Tibial artery (tissue), 4 donors: ENCODE measurements at regions not wholly inside any gene's neighbourhood (a gene's known extent, or its start where the extent isn't known, plus 50 kb on each side); places are given as distances from the start of the nearest gene placed in this dataset.

Source experiments
- DNase-seq, 2 donors: peaks; one replicate each; pipeline ENCODE4 v3.0.0-alpha.2; 2019
- H3K27ac ChIP-seq, 2 donors: fragments of 200-600 bp; sonication (generic) in 1 of 2; 1 replicate in 1 of 2; 2 replicates in 1 of 2; pipeline ENCODE4 v1.5.1; 2018 to 2019; ENCODE audit warnings: mild to moderate bottlenecking in 1 of 2
- H3K27me3 ChIP-seq, 2 donors: fragments of 200-600 bp; sonication (generic) in 1 of 2; one replicate each; pipeline versions ENCODE4 v1.5.1 to v1.6.0; 2016 to 2019
- H3K36me3 ChIP-seq, 3 donors: fragments of 200-600 bp; sonication (generic) in 2 of 3; one replicate each; pipeline ENCODE4 v1.5.1; 2016 to 2019; ENCODE audit warnings: mild to moderate bottlenecking in 2 of 3
- H3K4me1 ChIP-seq, 4 donors: fragments of 200-600 bp; sonication (generic) in 2 of 4; 1 replicate in 3 of 4; 2 replicates in 1 of 4; pipeline ENCODE4 v1.5.1; 2016 to 2019
- H3K4me3 ChIP-seq, 2 donors: fragments of 200-600 bp; sonication (generic) in 1 of 2; 1 replicate in 1 of 2; 2 replicates in 1 of 2; pipeline ENCODE4 v1.5.1; 2018 to 2019; ENCODE audit warnings: mild to moderate bottlenecking in 2 of 2
- H3K9me3 ChIP-seq, 3 donors: fragments of 200-600 bp; sonication (generic) in 1 of 3; one replicate each; pipeline ENCODE4 v1.5.1; 2016 to 2019
- CTCF ChIP-seq, 2 experiments: fragments of 200-600 bp in 1 of 2; fragments of 450-650 bp in 1 of 2; IDR thresholded peaks; one replicate each; pipeline ENCODE4 v1.5.1; 2017 to 2019; ENCODE audit warnings: antibody characterized with exemption in 2 of 2, mild to moderate bottlenecking in 1 of 2, moderate library complexity in 1 of 2
- intact Hi-C: fragments of 100-400 bp; cut with DNase I; formaldehyde crosslinking; loops from one replicate; pipeline ENCODE4 v1.15.0; 2023; ENCODE audit warnings: low total_unique reads

- H3K27me3 ChIP-seq = no peaks in the 10 kb centered on the region
- peak; percentile 8 to 26 for TF ChIP-seq CTCF (IDR thresholded peaks at IDR 0.05)
- no peak overlapping the region for H3K27ac ChIP-seq
- intact Hi-C loops = loop anchor here (10.0 kb wide), 1 partner anchor 820 kb away; the partner anchor contains the start of gene NKX3-2
- no peaks in the 10 kb centered on the region for H3K9me3 ChIP-seq
- no peaks in the 10 kb centered on the region for H3K4me1 ChIP-seq
- no peak overlapping the region for H3K4me3 ChIP-seq
- no peaks in the 10 kb centered on the region for H3K36me3 ChIP-seq
- no peak for DNase-seq
Measured at GRCh38 chr4:12724510-12724909, 759.6 kb downstream of the RAB28 start.

- H3K27ac ChIP-seq = no peak overlapping the region
- H3K4me3 ChIP-seq = no peak overlapping the region
- no peaks in the 10 kb centered on the region for H3K27me3 ChIP-seq
- no peaks in the 10 kb centered on the region for H3K9me3 ChIP-seq
- DNase-seq = no peak
- no peak for TF ChIP-seq CTCF (IDR thresholded peaks at IDR 0.05)
- no peaks in the 10 kb centered on the region for H3K4me1 ChIP-seq
- no peaks in the 10 kb centered on the region for H3K36me3 ChIP-seq
- intact Hi-C loops = loop anchor here (10.0 kb wide), 1 partner anchor 821 kb away; the partner anchor contains the start of gene NKX3-2
Measured at GRCh38 chr4:12723849-12724447, 760.2 kb downstream of the RAB28 start.

- intact Hi-C loops = no loop called here
- DNase-seq = no peak
- Histone ChIP-seq H3K4me3 (no peak overlapping the region), H3K36me3 (no peaks in the 10 kb centered on the region), H3K27ac (no peak overlapping the region), H3K27me3 (no peaks in the 10 kb centered on the region), H3K4me1 (no peaks in the 10 kb centered on the region), H3K9me3 (no peaks in the 10 kb centered on the region)
- TF ChIP-seq CTCF (IDR thresholded peaks at IDR 0.05) = no peak
Measured at GRCh38 chr4:12716896-12717295, 767.2 kb downstream of the RAB28 start.

GRCh38 chr4:12712648-12713339 is 771.3 kb downstream of the RAB28 start:
- no peaks in the 10 kb centered on the region for H3K27me3 ChIP-seq
- DNase-seq = no peak
- no peak overlapping the region for H3K4me3 ChIP-seq

GRCh38 chr4:12707381-12708175 is 776.6 kb downstream of the RAB28 start:
- Histone ChIP-seq H3K36me3 (no peaks in the 10 kb centered on the region), H3K4me1 (no peaks in the 10 kb centered on the region), H3K9me3 (no peaks in the 10 kb centered on the region), H3K27ac (no peak overlapping the region), H3K4me3 (no peak overlapping the region), H3K27me3 (no peaks in the 10 kb centered on the region)
- DNase-seq = no peak
- intact Hi-C loops = no loop called here
- TF ChIP-seq CTCF (IDR thresholded peaks at IDR 0.05) = no peak

More at GRCh38 chr4:12712648-12713339, 771.3 kb downstream of the RAB28 start:
- no peaks in the 10 kb centered on the region for H3K4me1 ChIP-seq
- TF ChIP-seq CTCF (IDR thresholded peaks at IDR 0.05) = no peak
- H3K9me3 ChIP-seq = no peaks in the 10 kb centered on the region
- intact Hi-C loops = no loop called here
- no peak overlapping the region for H3K27ac ChIP-seq
- no peaks in the 10 kb centered on the region for H3K36me3 ChIP-seq
